HG03280 (cell line): ENCODE measurements at regions not wholly inside any gene's neighbourhood (a gene's known extent, or its start where the extent isn't known, plus 50 kb on each side); places are given as distances from the start of the nearest gene placed in this dataset.

ENCODE experiments used
- ATAC-seq: cut with Tn5 transposase; IDR thresholded peaks from one replicate; pipeline ENCODE4 v1.9.1; 2021; ENCODE audit warnings: mild to moderate bottlenecking, moderate library complexity; ENCODE audit not compliant: unreplicated experiment

- no peak for ATAC-seq
Observed at GRCh38 chrY:7979770-7980169, 1068.2 kb upstream of the AMELY start.

- ATAC-seq = no peak
Observed at GRCh38 chrY:7977301-7977700, 1065.7 kb upstream of the AMELY start.

GRCh38 chrY:7968293-7968692 lies 1056.7 kb upstream of the AMELY start:
- no peak for ATAC-seq

GRCh38 chrY:7966916-7967315 lies 1055.4 kb upstream of the AMELY start:
- ATAC-seq = no peak

GRCh38 chrY:7963393-7963792 lies 1051.8 kb upstream of the AMELY start:
- ATAC-seq = no peak

- no peak for ATAC-seq
Observed at GRCh38 chrY:7962350-7962749, 1050.8 kb upstream of the AMELY start.

GRCh38 chrY:7961811-7962210 lies 1050.3 kb upstream of the AMELY start:
- ATAC-seq = no peak

GRCh38 chrY:7957773-7958172 lies 1046.2 kb upstream of the AMELY start:
- ATAC-seq = no peak

- no peak for ATAC-seq
Observed at GRCh38 chrY:7951187-7951852, 1039.8 kb upstream of the AMELY start.

- ATAC-seq = no peak
Observed at GRCh38 chrY:7944135-7944534, 1032.6 kb upstream of the AMELY start.

GRCh38 chrY:7942711-7943110 lies 1031.2 kb upstream of the AMELY start:
- no peak for ATAC-seq

GRCh38 chrY:7941856-7942255 lies 1030.3 kb upstream of the AMELY start:
- no peak for ATAC-seq

- ATAC-seq = no peak
Observed at GRCh38 chrY:7938982-7939718, 1027.6 kb upstream of the AMELY start.

- ATAC-seq = no peak
Observed at GRCh38 chrY:7936831-7937230, 1025.3 kb upstream of the AMELY start.

GRCh38 chrY:7936046-7936445 lies 1024.5 kb upstream of the AMELY start:
- ATAC-seq = no peak

GRCh38 chrY:7935606-7936005 lies 1024.1 kb upstream of the AMELY start:
- no peak for ATAC-seq

GRCh38 chrY:7932424-7932823 lies 1020.9 kb upstream of the AMELY start:
- ATAC-seq = no peak

GRCh38 chrY:7929866-7930265 lies 1018.3 kb upstream of the AMELY start:
- no peak for ATAC-seq

- no peak for ATAC-seq
Observed at GRCh38 chrY:7924059-7924458, 1012.5 kb upstream of the AMELY start.

- ATAC-seq = no peak
Observed at GRCh38 chrY:7923476-7924017, 1012.0 kb upstream of the AMELY start.

GRCh38 chrY:7920382-7920781 lies 1008.8 kb upstream of the AMELY start:
- ATAC-seq = no peak

GRCh38 chrY:7888506-7888905 lies 977.0 kb upstream of the AMELY start:
- ATAC-seq = no peak
